ENCODE measurements at regions not wholly inside any gene's neighbourhood (a gene's known extent, or its start where the extent isn't known, plus 50 kb on each side); places are given as distances from the start of the nearest gene placed in this dataset.
A peak's percentile ranks its signal among the peaks of the same experiment; 100 is the strongest.
"Not testable (repeated sequence)": the region's sequence is repeated elsewhere in the genome, so short reads cannot be mapped to it uniquely, and the experiment has no call there.

- DNase-seq = no peak
Measured at GRCh38 chr10:2214092-2214491, 476.8 kb upstream of the ADARB2 start.

GRCh38 chr10:2212244-2212834, 475.0 kb upstream of the ADARB2 start:
- DNase-seq = peak; percentile 55

DNA sequence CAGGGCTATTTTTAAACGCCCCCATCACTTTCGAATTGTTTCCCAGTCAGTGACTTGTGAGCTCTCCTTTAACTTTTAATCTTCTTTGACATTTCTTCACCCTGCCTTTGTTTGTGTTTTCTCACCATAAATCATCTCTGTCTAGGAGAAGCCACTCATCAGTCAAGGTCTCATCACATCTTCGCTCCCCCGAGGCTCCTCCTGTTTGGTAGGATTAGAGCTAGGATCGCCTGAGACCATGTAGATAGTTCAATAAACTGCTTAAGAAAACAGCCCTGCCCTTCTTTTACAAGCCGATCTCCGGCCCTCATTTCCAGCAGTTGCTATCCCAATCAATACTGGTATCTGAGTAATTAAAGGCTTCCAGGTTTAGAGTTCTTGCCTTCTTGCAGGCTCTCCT, 472.8 kb upstream of the ADARB2 start:
- DNase-seq = no peak

DNA sequence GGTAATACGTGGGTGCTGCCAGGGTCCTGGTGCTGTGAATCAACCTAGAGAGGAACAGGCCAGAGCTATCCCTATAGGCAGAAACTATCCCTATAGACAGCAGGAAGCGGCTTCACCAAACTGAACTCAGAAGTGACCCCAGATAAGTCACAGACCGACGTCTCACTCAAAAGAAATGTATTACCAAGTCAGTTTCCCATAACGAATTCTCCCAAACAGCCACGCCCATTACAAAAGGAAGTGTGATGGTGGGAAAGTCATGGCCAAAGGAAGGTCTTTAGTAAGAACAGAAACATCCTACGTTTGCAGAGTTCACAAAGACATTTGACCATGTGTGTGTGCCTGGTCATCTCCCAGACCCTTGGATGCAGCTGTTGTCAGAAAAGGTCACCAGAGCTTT, 470.8 kb upstream of the ADARB2 start:
- DNase-seq = no peak

GRCh38 chr10:2207246-2207922, 470.1 kb upstream of the ADARB2 start:
- no peak for DNase-seq

DNA sequence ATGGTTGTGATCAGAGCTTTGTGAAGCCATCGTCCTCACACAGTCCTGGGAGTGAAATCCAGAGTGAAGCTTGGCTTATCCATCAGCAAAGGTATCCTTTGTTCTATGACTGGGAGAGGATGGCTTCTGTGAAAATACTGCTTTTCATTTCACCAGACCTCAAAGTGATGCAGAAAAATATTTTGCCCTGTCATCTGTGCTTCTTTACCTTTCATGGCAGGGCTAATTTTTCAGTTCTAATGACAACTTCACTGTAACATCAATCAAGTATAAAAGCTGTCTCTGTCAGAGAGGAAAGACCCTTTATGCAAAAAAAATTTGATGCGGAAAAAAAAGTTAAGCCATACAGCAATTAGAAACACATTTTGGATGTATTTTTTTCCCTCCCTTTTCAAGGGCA, 468.1 kb upstream of the ADARB2 start:
- DNase-seq = no peak

GRCh38 chr10:2202401-2202800, 465.1 kb upstream of the ADARB2 start:
- DNase-seq = no peak

DNA sequence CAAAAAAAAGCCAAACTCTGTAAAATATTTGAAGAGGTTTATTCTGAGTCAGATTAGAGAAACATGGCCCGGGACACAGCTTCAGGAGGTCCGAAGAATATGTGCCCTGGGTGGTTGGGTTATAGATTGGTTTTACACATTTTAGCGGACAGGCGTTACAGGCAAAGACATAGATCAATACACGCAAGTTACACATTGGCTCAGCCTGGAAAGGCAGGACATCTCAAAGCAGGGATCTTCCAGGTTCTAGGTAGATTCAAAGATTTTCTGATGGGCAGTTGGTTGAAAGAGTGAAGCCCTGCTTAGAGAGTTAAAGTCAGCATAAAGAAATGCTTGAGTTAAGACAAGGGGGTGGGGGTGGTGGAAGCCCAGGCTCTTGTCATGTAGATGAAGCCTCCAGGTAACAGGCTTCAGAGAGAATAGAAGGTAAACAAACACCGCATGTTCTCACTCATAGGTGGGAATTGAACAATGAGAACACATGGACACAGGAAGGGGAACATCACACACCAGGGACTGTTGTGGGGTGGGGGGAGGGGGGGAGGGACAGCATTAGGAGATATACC, 464.3 kb upstream of the ADARB2 start:
- DNase-seq = no peak

DNA sequence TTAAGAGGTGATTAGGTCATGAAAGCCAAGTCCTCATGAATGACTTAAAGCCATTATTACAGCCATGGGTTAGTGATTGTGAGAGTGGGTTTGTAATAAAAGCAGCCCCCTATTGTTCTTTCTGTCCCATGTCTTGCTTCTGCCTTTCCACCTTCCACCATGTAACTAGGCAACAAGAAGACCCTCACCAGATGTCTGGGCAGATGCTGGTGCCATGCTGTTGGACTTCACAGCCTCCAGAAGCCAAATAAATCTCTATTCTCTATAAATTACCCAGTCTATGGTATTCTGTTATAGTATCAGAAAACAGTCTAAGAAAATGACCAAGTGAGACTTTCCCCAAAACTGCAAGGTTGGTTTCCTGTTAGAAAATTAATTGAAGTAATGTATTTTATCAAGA, 460.3 kb upstream of the ADARB2 start:
- no peak for DNase-seq

DNA sequence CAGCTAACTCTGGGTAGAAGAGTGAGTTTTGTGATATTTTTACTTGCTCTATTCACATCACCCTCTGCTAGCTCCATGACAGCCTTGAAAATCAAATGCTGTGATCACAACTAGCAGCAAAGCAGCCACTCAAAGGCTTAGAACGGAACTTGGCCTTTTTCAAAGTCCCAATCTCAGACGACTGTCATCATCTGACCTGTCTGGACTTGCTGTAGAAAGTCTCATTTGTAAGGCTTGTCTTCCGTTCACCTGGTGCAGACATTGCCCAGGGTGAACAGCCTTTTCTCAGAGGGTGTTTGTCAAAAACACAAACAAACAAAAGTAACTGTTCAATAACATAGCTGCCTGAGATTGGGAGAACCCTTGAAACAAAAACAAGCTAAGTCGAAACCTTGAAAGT, 458.9 kb upstream of the ADARB2 start:
- no peak for DNase-seq

DNA sequence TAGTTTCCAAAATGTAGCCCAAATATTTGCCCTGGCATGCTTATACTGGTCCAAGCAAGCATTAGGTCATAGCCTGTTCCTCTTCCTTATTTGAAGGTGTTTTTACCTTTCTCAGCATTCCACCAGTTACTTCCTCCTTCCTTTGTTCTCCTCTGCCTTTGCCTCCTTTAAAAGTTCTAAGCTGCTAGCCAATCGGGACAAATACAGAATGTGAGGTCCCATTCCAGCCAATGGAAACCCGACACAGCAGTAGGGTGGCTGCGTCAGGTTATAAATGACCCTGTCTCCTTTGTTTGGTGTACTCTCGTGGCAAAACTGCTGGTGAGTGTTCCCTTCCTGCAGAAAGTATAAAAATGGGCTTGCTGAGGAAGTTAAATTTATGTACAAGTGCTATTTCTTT, 452.0 kb upstream of the ADARB2 start:
- DNase-seq = not testable (repeated sequence)

DNA sequence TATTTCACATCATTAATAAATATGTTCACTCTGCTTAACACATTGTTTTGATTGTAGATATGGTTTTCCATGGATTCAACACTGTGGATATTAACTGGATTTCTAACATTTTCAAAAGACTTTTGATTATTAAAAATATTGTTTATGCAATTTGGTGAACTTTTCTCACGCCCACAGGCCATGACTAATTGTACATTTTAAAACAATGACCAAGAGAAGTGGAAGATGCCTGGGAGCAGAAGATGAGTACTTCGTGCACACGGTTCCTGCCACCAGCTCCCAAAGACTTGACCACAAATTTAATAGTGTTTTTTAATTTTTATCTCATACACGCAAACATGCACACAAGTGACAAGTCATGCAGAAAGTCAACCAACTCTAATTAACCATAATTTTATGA, 451.0 kb upstream of the ADARB2 start:
- DNase-seq = no peak

DNA sequence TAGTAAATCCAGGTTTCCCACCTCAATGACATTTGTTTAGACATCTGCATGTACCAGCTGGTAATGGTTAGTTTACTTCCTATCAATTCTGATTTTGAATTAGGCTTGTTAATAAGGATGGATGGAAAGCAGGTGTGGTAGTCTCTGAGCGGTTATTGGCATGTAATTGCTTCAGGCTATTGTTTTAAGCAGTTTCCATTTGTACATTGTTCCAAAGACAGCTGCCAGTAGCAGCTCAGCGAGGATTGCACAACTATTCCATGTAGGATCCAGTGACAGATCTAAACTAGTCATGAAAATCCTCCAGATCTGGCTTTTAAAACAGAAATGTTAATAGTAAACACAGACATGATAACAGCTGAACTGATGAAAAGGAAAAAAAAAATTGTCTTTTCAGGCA, 436.0 kb upstream of the ADARB2 start:
- no peak for DNase-seq

- no peak for DNase-seq
Measured at GRCh38 chr10:2165771-2166460, 428.6 kb upstream of the ADARB2 start.

DNA sequence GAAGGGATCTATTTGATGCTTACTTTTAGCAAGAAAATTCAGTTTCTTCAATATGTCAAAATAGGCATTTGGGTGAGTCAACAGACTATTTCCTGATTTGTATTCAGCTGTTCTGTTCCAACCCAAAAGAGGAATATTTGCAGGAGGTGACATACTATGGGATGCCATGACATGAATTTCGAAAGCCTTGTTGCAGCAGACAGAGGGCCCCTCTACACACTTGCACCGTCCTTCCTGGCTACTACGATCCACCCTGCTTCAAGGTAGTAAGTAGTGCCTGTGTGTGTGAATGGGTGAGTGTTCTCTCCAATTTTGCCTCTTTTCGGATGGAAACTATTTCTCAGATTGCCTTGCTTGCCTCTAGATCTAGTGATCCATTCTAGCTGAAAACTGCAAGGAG, 413.0 kb upstream of the ADARB2 start:
- no peak for DNase-seq

DNA sequence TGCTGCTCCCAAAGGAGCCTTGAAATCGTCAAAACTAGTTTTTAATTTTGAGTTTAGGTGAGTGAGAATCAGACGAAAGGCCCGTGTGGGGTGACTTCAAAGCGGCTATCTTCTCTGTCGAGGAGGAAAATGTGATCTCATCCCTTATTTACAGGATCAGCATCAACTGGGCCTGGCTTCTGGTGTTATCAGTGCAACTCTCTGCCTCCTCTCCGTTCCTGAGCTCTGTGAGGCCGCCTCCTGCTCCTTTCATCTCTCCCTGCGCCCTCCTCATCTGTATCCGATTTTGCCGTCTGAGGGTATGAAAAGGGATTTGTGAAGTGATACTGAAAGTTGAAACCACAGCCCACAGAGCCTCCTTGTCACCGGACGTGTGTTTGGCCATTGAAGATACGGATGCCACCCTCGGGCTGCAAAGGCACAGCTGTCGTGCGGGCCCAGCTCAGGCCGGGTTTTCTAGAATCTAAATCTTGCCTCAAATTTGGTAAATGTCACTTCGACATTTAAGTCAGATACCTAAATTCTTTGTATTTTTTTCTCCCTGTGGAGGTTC, 408.7 kb upstream of the ADARB2 start:
- DNase-seq = no peak

GRCh38 chr10:2145491-2145890, 408.2 kb upstream of the ADARB2 start:
- no peak for DNase-seq

DNA sequence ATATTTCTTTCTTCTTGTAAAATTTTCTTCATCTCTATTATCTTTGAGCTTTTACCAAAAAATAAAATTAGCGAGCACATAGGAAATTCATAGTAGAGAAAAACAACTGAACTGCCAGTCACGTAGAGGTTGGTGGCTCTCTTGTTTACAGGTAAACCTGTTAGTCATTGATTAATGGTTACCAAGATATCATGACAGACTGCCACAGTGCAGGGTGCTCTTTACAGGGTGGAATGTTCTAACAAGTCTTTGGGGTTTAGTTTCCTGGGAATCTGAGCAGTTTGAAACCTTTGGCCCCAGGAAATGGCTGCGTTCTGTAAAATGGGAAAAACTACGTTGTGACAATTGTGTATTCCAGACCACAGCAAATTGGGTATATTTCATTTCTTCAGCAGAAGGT, 407.3 kb upstream of the ADARB2 start:
- DNase-seq = no peak

- no peak for DNase-seq
Measured at GRCh38 chr10:2143213-2143835, 406.0 kb upstream of the ADARB2 start.

DNA sequence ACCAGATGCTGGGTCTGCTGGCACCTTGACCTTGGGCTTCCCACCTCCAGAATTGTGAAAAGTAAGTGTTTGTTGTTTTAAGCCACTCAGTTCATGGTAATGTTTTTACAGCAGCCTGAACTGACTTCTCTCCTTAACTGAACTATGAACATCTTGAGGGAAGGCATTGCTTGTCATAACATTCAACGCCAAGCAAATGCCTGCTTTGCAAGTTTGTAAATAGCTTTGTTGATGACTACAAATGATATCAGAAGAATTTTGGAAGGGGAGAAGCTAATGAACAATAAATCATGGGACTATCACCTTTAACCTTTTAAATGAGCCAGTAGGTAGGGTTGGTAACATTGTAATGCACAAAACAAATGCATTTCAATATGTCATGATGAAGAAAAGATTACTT, 402.4 kb upstream of the ADARB2 start:
- no peak for DNase-seq

- no peak for DNase-seq
Measured at GRCh38 chr10:2137549-2138174, 400.3 kb upstream of the ADARB2 start.

DNA sequence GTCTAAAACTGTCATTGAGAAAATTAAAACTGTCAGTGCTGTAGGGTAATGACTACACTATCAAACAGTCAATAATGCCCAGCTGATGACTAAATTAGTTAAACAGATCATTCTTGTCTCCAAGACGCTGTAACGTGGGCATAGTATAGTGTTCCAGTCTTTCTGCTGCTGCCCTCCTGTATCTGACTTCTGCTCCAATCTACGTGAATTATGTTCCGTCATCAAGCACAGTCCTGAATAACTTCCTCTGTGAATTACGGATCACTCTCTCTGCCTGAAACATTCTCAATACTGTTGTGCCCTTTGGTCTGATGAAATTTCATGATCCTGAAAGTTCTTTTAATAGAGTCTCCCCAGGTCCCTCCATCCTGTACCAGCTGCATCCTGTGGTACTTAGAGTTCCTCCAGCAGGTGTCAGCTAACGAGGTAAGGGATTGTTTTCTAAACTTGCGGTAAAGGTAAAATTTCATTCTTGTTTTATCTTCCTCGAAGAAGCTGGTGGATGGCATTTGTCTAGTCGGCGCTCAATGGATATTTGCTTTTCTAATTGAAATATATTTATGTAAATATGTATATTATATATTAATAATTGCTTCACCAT, 393.5 kb upstream of the ADARB2 start:
- DNase-seq = no peak

GRCh38 chr10:2128991-2129390, 391.7 kb upstream of the ADARB2 start:
- DNase-seq = no peak

Measured in NCI-H524 treated with DMSO at 0.1 percent for 48 hours (cell line).